ENCODE measurements at regions not wholly inside any gene's neighbourhood (a gene's known extent, or its start where the extent isn't known, plus 50 kb on each side); places are given as distances from the start of the nearest gene placed in this dataset.

GRCh38 chr7:133132906-133133305 is 51.0 kb upstream of the CHCHD3 start:
- TF ChIP-seq CTCF (conservative IDR thresholded peaks at IDR 0.05; ENCODE audit: low read length) (no peak), EZH2phosphoT487 (IDR thresholded peaks at IDR 0.05; ENCODE audit: borderline replicate concordance) (no peak)

Data from Loucy (cell line).